ENCODE measurements at regions not wholly inside any gene's neighbourhood (a gene's known extent, or its start where the extent isn't known, plus 50 kb on each side); places are given as distances from the start of the nearest gene placed in this dataset.
"Not testable (repeated sequence)": the region's sequence is repeated elsewhere in the genome, so short reads cannot be mapped to it uniquely, and the experiment has no call there.

DNA sequence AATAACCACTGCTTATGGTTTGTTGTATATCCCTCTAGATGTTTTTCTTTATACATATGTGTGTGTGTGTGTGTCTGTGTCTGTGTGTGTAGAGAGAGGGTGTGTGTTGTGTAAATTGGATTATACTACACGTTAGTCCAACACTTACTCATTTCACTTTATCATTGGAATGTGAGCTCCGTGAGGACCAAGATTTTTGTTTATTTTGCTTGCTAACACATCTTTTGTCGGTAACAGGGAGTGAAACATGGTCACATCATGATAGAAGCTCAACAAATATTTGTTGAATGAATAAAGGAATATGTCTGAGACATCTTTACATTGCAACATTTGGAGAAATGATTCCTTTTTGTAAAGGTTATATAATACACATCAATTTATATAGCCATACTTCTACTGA is 94.2 kb upstream of the ADORA2B start:
- TF ChIP-seq, protein P1, sequence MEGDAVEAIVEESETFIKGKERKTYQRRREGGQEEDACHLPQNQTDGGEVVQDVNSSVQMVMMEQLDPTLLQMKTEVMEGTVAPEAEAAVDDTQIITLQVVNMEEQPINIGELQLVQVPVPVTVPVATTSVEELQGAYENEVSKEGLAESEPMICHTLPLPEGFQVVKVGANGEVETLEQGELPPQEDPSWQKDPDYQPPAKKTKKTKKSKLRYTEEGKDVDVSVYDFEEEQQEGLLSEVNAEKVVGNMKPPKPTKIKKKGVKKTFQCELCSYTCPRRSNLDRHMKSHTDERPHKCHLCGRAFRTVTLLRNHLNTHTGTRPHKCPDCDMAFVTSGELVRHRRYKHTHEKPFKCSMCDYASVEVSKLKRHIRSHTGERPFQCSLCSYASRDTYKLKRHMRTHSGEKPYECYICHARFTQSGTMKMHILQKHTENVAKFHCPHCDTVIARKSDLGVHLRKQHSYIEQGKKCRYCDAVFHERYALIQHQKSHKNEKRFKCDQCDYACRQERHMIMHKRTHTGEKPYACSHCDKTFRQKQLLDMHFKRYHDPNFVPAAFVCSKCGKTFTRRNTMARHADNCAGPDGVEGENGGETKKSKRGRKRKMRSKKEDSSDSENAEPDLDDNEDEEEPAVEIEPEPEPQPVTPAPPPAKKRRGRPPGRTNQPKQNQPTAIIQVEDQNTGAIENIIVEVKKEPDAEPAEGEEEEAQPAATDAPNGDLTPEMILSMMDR (IDR thresholded peaks at IDR 0.05; ENCODE audit: low read depth, low read length, poor library complexity, severe bottlenecking): not testable (repeated sequence)
- TF ChIP-seq EZH2phosphoT487 (IDR thresholded peaks at IDR 0.05; ENCODE audit: borderline replicate concordance, low read length): not testable (repeated sequence)
